GM04504 (cell line): ENCODE measurements at regions not wholly inside any gene's neighbourhood (a gene's known extent, or its start where the extent isn't known, plus 50 kb on each side); places are given as distances from the start of the nearest gene placed in this dataset.
A peak's percentile ranks its signal among the peaks of the same experiment; 100 is the strongest.

Experiments used
- DNase-seq: peaks from one replicate; pipeline ENCODE4 v3.0.0-alpha.2; 2012; ENCODE audit warnings: low read depth

DNA sequence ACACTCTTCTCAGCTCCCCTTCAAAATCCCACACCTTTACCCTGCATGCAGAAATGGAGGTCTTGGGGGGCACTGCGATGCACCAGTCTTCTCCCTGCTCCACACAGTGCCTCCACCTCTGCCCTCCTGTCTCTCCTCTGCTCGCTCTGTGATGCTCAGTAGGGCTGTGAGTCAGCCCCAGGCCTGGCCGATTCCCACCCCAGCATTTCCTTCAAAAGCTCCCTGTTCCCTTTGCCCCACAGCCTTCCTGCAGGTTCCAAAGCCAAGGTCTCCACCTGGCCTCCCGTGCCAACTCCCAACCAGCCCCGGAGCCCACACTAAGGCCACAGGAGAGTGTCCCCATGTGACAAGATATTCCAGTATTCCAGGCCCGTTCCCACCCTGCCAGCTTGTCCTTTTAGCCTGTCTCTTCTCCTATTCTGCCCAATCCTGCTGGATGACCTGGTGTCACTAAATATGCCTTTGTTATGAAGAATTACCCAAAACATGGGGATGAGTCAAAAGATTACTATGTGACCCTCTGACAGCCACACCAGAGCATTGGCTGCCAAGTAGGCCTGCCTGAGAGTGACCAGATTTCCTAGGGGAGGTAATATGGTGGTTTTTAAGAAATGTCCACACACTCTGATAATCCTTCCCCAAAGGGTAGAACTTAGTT is 118.9 kb upstream of the NXT1 start:
- DNase-seq: no peak

GRCh38 chr20:23230766-23231385 is 119.7 kb upstream of the NXT1 start:
- DNase-seq: no peak

DNA sequence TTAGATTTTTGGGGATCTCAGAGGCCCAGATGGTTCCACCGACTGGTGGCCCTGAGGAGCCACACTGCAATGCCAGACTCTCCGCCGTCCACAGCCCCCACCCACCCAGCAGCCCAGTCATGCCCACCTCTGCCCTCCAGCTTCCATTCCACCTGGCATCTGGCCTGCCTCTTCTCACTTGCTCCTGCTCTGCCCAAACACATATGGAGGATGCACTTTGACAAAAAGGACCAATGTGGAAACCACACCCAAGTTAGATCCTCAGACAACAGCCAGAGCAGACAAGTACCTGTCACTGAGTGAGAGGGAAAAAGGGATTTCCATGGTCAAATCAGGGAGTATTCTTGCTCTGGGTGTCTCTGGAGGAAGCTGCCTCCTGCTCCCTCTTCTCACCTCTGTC is 120.6 kb upstream of the NXT1 start:
- no peak for DNase-seq

GRCh38 chr20:23228912-23229311 is 121.7 kb upstream of the NXT1 start:
- no peak for DNase-seq

GRCh38 chr20:23227976-23228375 is 122.6 kb upstream of the NXT1 start:
- no peak for DNase-seq

- DNase-seq: no peak
Observed at GRCh38 chr20:23227274-23227673, 123.3 kb upstream of the NXT1 start.

- no peak for DNase-seq
Observed at GRCh38 chr20:23226612-23227265, 123.9 kb upstream of the NXT1 start.

- DNase-seq: peak; percentile 62
Observed at GRCh38 chr20:23225407-23226060, 125.1 kb upstream of the NXT1 start.

DNA sequence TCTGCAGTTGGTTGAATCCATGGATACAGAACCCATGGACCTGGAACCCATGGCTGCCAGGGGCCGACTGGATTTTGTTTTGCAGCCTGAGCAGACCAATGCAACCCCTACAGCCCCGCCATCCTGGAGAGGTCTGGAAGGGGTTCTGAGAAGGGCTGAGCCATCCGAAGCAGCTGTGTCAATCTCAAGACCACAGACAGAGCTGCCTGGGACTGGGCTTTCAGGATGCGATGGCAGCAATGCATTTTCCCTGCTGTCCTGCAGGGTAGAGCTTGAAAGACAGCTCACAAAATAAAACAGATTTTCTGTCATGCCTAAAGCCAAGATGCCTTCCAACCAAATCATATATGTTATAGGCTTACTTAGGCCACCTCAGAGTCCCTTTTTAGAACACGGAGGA is 125.8 kb upstream of the NXT1 start:
- DNase-seq: no peak

- DNase-seq: no peak
Observed at GRCh38 chr20:23223908-23224580, 126.5 kb upstream of the NXT1 start.

DNA sequence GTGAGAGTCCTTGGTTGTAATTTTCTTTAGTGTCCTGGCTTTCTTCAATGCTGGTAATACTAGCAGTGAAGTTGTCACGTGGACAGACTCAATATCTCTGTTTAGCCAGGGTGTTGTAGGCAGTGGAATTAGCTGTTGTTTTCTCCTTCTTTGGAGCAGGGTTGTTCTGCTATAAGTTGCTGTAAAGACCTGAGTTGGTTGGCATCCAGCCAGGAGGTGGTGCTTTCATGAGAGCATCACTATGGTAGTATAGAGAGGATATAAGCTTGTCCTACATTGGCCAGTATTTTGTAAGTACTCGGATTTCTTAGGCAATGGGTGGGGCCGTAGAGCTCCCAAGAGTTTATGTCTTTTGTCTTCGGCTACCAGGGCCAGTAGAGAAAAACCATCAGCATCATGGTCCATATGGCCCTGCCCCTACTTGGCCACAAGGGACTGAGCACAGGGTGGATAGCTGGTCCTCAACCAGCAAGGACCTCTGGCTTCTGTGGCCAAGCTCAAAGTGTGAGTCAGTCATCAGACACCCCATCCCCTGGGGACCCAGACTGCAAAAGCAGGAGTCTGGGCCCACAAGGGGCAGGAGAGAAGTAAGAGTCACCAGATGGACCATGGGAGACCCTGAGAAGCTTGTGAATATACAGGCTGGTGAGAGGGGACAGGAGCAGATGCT is 127.9 kb upstream of the NXT1 start:
- DNase-seq: no peak

GRCh38 chr20:23217023-23217422 is 130.9 kb upstream of the CD93 start:
- DNase-seq: no peak

DNA sequence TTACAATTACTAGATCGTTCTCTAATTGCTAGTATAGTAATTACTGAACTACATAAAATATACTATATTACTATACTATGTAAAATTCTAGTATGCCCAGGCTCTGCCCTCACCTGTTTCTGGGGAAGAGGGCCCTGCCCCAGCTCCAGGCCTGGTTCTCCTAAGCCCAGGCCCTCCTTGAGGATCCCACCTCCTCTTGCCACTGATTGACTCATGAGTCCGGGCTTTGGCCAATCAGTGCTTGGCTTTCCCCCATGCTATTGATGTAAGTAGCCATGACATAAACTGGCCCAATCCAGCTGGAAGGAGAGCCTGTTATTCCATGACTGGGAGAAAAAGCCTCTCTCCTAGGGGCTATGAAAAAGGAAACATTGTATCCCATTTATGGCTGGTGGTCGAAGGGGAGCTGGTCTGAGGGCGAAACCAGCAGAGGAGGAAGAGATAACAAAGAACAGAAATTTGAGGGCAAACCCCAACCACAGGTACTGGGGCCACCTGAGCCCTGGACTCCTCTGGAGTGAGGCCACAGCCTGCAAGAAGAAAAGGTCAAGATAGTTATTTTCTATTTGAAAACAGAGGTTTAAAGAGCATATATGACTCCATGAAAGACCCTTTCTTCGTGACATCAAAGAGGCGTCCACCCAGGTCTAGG is 129.3 kb upstream of the CD93 start:
- DNase-seq: no peak

GRCh38 chr20:23214903-23215302 is 128.8 kb upstream of the CD93 start:
- DNase-seq: no peak

GRCh38 chr20:23212464-23212995 is 126.4 kb upstream of the CD93 start:
- no peak for DNase-seq

- DNase-seq: no peak
Observed at GRCh38 chr20:23212011-23212410, 125.9 kb upstream of the CD93 start.

- no peak for DNase-seq
Observed at GRCh38 chr20:23211164-23211563, 125.0 kb upstream of the CD93 start.

DNA sequence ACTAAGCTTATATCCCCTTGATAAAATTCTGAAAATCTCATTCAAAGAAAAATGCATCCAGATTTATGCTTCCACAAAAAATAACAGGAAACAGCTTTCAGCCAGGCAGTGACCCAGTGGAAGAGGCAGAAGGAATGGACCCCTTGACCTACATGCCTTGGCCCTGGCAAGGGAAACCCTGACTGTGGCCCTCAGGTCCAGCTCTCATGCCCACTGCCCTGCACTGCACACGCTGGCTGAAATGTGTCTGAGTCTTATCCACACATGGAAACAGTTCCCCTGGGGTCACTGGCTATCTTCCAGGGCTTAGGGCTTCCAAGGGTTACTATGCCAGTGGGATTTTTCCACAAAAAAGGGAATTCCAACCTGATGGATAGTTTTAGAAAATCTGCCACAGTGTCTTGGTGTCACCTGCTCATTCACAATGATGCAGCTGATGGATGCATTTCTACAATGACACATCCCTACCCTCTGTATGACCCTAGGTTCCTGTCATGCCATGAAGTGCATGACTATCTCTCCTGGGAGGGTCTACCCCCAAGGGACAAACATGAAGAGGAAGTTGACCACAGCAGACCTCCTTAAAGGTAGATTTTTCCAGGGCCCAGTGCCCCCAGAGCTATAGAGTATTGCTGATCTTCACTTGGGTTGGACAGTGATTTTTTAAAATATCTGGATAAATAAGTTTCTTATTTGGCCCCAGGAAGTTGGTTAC is 121.9 kb upstream of the CD93 start:
- DNase-seq: no peak

DNA sequence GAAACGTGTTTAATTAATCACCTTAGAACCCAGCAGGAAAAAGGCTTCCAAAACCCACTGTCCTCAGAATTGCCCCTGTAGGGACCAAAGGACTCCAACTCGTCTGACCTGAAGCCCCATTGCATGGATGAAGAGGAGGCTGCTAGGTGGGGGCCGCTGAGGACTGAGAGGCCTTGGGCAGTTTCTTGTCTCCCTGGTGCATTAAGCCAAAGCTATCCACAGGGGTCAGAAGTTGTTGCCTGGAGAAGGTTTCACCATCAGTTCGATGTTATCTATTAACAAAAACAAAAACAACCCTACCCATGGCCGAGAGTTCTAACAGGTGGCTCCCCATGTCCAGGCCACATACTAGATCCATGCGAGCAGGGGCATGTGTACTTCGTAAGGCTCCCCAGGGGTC is 120.9 kb upstream of the CD93 start:
- DNase-seq: no peak

DNA sequence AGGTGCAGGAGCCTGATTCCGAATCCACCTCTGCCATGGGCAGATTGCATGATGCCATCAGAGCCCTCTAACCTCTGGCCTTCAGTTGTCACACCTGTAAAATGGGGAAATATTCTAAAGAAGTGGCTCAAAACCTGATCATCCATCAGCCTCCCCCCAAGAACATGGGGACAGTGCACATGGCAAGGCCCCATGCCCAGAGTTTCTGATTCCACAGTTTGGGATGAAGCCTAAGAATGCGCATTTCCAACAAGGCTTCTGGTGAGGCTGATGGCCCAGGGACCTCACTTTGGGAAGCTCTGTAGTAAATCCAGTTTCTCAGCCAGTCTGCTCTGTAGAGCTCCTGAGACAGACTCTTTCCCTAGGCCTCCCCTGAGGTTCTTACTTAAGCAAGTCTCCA is 119.9 kb upstream of the CD93 start:
- no peak for DNase-seq
